Neural progenitor cell (in vitro differentiated cells): ENCODE measurements at regions not wholly inside any gene's neighbourhood (a gene's known extent, or its start where the extent isn't known, plus 50 kb on each side); places are given as distances from the start of the nearest gene placed in this dataset.

Experiments used
- DNase-seq: peaks from one replicate; pipeline ENCODE4 v3.0.0-alpha.2; 2016; ENCODE audit warnings: low spot score
- H2AFZ ChIP-seq: fragments of 200-600 bp; sonication (generic); replicated peaks from 2 replicates; pipeline ENCODE4 v1.6.1; 2016; ENCODE audit warnings: antibody characterized with exemption
- H3F3A ChIP-seq: fragments of 200-600 bp; sonication (generic); 2 replicates; pipeline ENCODE4 v1.6.1; 2016; ENCODE audit warnings: antibody characterized with exemption, low read depth
- H3K27ac ChIP-seq: fragments of 200-600 bp; sonication (generic); 2 replicates; pipeline ENCODE4 v1.5.1; 2016; ENCODE audit warnings: mild to moderate bottlenecking
- H3K27me3 ChIP-seq: fragments of 200-600 bp; sonication (generic); 2 replicates; pipeline ENCODE4 v1.6.1; 2016; ENCODE audit warnings: mild to moderate bottlenecking, moderate library complexity
- H3K36me3 ChIP-seq: fragments of 200-600 bp; sonication (generic); 2 replicates; pipeline ENCODE4 v1.5.1; 2016
- H3K4me1 ChIP-seq: fragments of 200-600 bp; sonication (generic); 2 replicates; pipeline ENCODE4 v1.6.1; 2016; ENCODE audit warnings: mixed run types
- H3K4me2 ChIP-seq: fragments of 200-600 bp; sonication (generic); 2 replicates; pipeline ENCODE4 v1.6.1; 2016
- H3K4me3 ChIP-seq: fragments of 200-600 bp; sonication (generic); 2 replicates; pipeline ENCODE4 v1.5.1; 2016
- H3K79me2 ChIP-seq: fragments of 200-600 bp; sonication (generic); 2 replicates; pipeline ENCODE4 v1.6.1; 2016; ENCODE audit warnings: low read depth
- H3K9ac ChIP-seq: fragments of 200-600 bp; sonication (generic); 2 replicates; pipeline ENCODE4 v1.6.1; 2016
- H3K9me3 ChIP-seq: fragments of 200-600 bp; sonication (generic); 2 replicates; pipeline ENCODE4 v1.5.1; 2016; ENCODE audit warnings: low read depth
- H4K20me1 ChIP-seq: fragments of 200-600 bp; sonication (generic); 2 replicates; pipeline ENCODE4 v1.6.1; 2016; ENCODE audit warnings: low read depth
- H3K27ac Mint-ChIP-seq: 3 replicates; pipeline ENCODE4 v1.8.0; 2021; ENCODE audit warnings: mixed read lengths
- H3K27me3 Mint-ChIP-seq: 2 replicates; pipeline ENCODE4 v1.8.0; 2022; ENCODE audit warnings: low read depth, mild to moderate bottlenecking, inconsistent platforms, moderate library complexity, mixed read lengths; ENCODE audit not compliant: insufficient read depth
- H3K36me3 Mint-ChIP-seq: 3 replicates; pipeline ENCODE4 v1.8.0; 2021; ENCODE audit warnings: mixed read lengths
- H3K4me1 Mint-ChIP-seq: 3 replicates; pipeline ENCODE4 v1.8.0; 2021; ENCODE audit warnings: mixed read lengths
- H3K4me3 Mint-ChIP-seq: 3 replicates; pipeline ENCODE4 v1.8.0; 2021; ENCODE audit warnings: mild to moderate bottlenecking, moderate library complexity, mixed read lengths
- H3K9me3 Mint-ChIP-seq: 3 replicates; pipeline ENCODE4 v1.8.0; 2020; ENCODE audit warnings: mixed read lengths
- EZH2 ChIP-seq: fragments of 200-600 bp; sonication (generic); IDR thresholded peaks from 2 replicates; pipeline ENCODE4 v1.6.1; 2017; ENCODE audit warnings: antibody characterized with exemption, mild to moderate bottlenecking, moderate library complexity
- EZH2phosphoT487 ChIP-seq: fragments of 200-600 bp; sonication (generic); IDR thresholded peaks from 2 replicates; pipeline ENCODE4 v1.6.1; 2017; ENCODE audit warnings: antibody characterized with exemption
- TF ChIP-seq, protein P1 (sequence below): fragments of 200-600 bp; sonication (generic); IDR thresholded peaks from 2 replicates; pipeline ENCODE4 v1.5.1; 2017; ENCODE audit warnings: antibody characterized with exemption, mild to moderate bottlenecking

DNA sequence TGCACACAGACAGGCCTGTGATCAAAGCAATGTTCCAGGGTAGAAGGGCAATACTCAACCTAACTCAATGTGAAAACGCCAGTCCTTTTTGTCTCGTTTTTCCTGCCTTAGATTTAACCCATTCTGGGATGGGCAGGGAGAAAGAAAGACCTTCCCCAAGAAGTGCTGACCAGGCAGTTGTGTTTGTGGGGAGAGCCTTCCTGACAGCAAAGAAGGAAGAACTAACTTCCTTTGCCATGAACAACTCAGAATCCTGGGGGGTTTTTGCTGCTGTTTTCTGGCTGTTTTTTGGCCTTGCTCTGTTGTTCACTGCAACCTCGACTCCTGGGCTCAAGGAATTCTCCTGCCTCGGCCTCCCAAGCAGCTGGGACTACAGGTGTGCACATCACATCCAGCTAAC, 112.0 kb upstream of the RAB4A start:
- H4K20me1 ChIP-seq = no peaks in the 10 kb centered on the region
- H3K4me1 Mint-ChIP-seq = peaks cover 18% of the 10 kb centered on the region
- no peaks in the 10 kb centered on the region for H3K79me2 ChIP-seq
- no peaks in the 10 kb centered on the region for H3K9me3 ChIP-seq
- no peaks in the 10 kb centered on the region for H3F3A ChIP-seq
- no peak overlapping the region for H3K27ac ChIP-seq
- no peaks in the 10 kb centered on the region for H3K27me3 ChIP-seq
- no peak overlapping the region for H2AFZ ChIP-seq
- peaks cover 7% of the 10 kb centered on the region for H3K4me1 ChIP-seq
- H3K27me3 Mint-ChIP-seq = peaks cover 8% of the 10 kb centered on the region
- no peak overlapping the region for H3K27ac Mint-ChIP-seq
- H3K4me3 Mint-ChIP-seq = no peak overlapping the region
- H3K9me3 Mint-ChIP-seq = no peaks in the 10 kb centered on the region
- no peak overlapping the region for H3K9ac ChIP-seq
- H3K4me3 ChIP-seq = no peak overlapping the region
- H3K36me3 Mint-ChIP-seq = no peaks in the 10 kb centered on the region
- H3K4me2 ChIP-seq = no peak overlapping the region
- DNase-seq = no peak
- no peaks in the 10 kb centered on the region for H3K36me3 ChIP-seq
- TF ChIP-seq, protein P1, sequence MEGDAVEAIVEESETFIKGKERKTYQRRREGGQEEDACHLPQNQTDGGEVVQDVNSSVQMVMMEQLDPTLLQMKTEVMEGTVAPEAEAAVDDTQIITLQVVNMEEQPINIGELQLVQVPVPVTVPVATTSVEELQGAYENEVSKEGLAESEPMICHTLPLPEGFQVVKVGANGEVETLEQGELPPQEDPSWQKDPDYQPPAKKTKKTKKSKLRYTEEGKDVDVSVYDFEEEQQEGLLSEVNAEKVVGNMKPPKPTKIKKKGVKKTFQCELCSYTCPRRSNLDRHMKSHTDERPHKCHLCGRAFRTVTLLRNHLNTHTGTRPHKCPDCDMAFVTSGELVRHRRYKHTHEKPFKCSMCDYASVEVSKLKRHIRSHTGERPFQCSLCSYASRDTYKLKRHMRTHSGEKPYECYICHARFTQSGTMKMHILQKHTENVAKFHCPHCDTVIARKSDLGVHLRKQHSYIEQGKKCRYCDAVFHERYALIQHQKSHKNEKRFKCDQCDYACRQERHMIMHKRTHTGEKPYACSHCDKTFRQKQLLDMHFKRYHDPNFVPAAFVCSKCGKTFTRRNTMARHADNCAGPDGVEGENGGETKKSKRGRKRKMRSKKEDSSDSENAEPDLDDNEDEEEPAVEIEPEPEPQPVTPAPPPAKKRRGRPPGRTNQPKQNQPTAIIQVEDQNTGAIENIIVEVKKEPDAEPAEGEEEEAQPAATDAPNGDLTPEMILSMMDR = no peak
- TF ChIP-seq EZH2phosphoT487 (no peak), EZH2 (no peak)

GRCh38 chr1:229159668-229160544, 111.0 kb upstream of the RAB4A start:
- no peaks in the 10 kb centered on the region for H3F3A ChIP-seq
- TF ChIP-seq EZH2 = no peak
- TF ChIP-seq, protein P1 = no peak
- TF ChIP-seq EZH2phosphoT487 = no peak
- peaks cover 7% of the 10 kb centered on the region for H3K4me1 ChIP-seq
- no peaks in the 10 kb centered on the region for H3K9me3 ChIP-seq
- H3K9me3 Mint-ChIP-seq = no peaks in the 10 kb centered on the region
- H3K27me3 ChIP-seq = no peaks in the 10 kb centered on the region
- H2AFZ ChIP-seq = no peak overlapping the region
- H3K36me3 Mint-ChIP-seq = no peaks in the 10 kb centered on the region
- peaks cover 8% of the 10 kb centered on the region for H3K27me3 Mint-ChIP-seq
- H3K79me2 ChIP-seq = no peaks in the 10 kb centered on the region
- no peak overlapping the region for H3K27ac Mint-ChIP-seq
- H3K27ac ChIP-seq = no peak overlapping the region
- peak overlapping the region; percentile 48 for H3K4me3 Mint-ChIP-seq
- H4K20me1 ChIP-seq = no peaks in the 10 kb centered on the region
- no peak overlapping the region for H3K4me2 ChIP-seq
- peaks cover 21% of the 10 kb centered on the region for H3K4me1 Mint-ChIP-seq
- no peak overlapping the region for H3K9ac ChIP-seq
- DNase-seq = no peak
- H3K36me3 ChIP-seq = no peaks in the 10 kb centered on the region
- no peak overlapping the region for H3K4me3 ChIP-seq

DNA sequence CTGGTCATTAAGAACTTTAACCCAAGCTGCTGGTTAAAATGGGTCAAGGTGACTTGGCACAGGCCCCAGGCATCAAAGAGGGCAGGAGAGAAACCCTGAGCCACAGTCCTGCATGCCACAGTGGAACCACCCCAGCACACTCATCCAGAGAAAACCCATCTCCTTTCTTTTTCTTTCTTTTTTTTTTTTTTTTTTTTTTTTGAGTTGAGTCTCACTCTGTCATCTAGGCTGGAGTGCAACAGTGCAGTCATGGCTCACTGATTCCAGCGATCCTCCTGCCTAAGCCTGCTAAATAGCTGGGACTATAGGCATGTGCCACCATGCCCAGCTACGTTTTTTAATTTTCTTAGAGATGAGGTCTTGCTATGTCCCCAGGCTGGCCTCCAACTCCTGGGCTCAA, 109.2 kb upstream of the RAB4A start:
- TF ChIP-seq, protein P1 = no peak
- TF ChIP-seq EZH2phosphoT487 (no peak), EZH2 (no peak)
- no peak overlapping the region for H3K27ac Mint-ChIP-seq
- H3K27me3 ChIP-seq = no peaks in the 10 kb centered on the region

More for the DNA sequence above, 109.2 kb upstream of the RAB4A start:
- Histone ChIP-seq H3K36me3 (no peaks in the 10 kb centered on the region), H3K27ac (no peak overlapping the region), H3K79me2 (no peaks in the 10 kb centered on the region), H3K9ac (no peak overlapping the region), H3K9me3 (no peaks in the 10 kb centered on the region), H4K20me1 (no peaks in the 10 kb centered on the region), H3K4me2 (no peak overlapping the region), H3F3A (no peaks in the 10 kb centered on the region), H3K4me1 (peaks cover 7% of the 10 kb centered on the region), H3K4me3 (no peak overlapping the region), H2AFZ (no peak overlapping the region)
- DNase-seq = no peak
- H3K4me1 Mint-ChIP-seq = peaks cover 22% of the 10 kb centered on the region
- H3K9me3 Mint-ChIP-seq = no peaks in the 10 kb centered on the region
- H3K36me3 Mint-ChIP-seq = no peaks in the 10 kb centered on the region
- no peak overlapping the region for H3K4me3 Mint-ChIP-seq
- peaks cover 7% of the 10 kb centered on the region for H3K27me3 Mint-ChIP-seq
